HepG2 (cell line): ENCODE measurements at regions not wholly inside any gene's neighbourhood (a gene's known extent, or its start where the extent isn't known, plus 50 kb on each side); places are given as distances from the start of the nearest gene placed in this dataset.

Experiments used
- ATAC-seq: fragments of 200-7000 bp; cut with Tn5 transposase; 3 replicates; pipeline ENCODE4 v1.9.1; 2020; ENCODE audit warnings: mild to moderate bottlenecking, moderate library complexity
- BruUV-seq: library from RNA; stranded (reverse); fragments of 400-500 nt; replicated peaks from 2 replicates; lab custom pipeline; 2021; lab: Mats Ljungman, UMichigan
- CTCF ChIA-PET: fragments of 300-600 bp; formaldehyde crosslinking; extraction: SDS; loops from one replicate; lab custom pipeline; 2021; ENCODE audit warnings: low total read pairs, inconsistent platforms, low intra/inter-chr PET ratio; lab: Yijun Ruan, JAX
- POLR2A ChIA-PET: fragments of 350-600 bp; sonication (Branson Sonifier 250); formaldehyde crosslinking; loops from one replicate; lab custom pipeline; 2020; ENCODE audit warnings: antibody characterized with exemption, inconsistent platforms; lab: Yijun Ruan, JAX
- DNase-seq: peaks from one replicate; pipeline ENCODE4 v3.0.0-alpha.2; 2015; ENCODE audit warnings: low spot score
- FAIRE-seq: peaks from 3 replicates; lab custom pipeline; 2011; peaks lifted over from hg19 to GRCh38; lab: Jason Lieb, UNC
- H2AFZ ChIP-seq: one replicate; pipeline ENCODE4 v1.6.1; 2011; ENCODE audit warnings: low read length, inconsistent platforms
- H3K27ac ChIP-seq: fragments of 300-600 bp; 3 replicates; pipeline ENCODE4 v1.8.0; 2011; ENCODE audit warnings: mixed run types, mild to moderate bottlenecking, mixed read lengths, low read length, inconsistent platforms; ENCODE audit not compliant: insufficient read depth; ENCODE audit errors: extremely low read length
- H3K27me3 ChIP-seq, 2 experiments: fragments of 200-600 bp in 1 of 2; 2 replicates in 1 of 2; 3 replicates in 1 of 2; pipeline versions ENCODE4 v1.6.0 to v1.8.0; 2011; ENCODE audit warnings: low read length in 2 of 2, mild to moderate bottlenecking in 2 of 2, moderate library complexity in 2 of 2, inconsistent platforms in 1 of 2; ENCODE audit not compliant: insufficient read depth in 2 of 2, control insufficient read depth in 1 of 2
- H3K36me3 ChIP-seq, 2 experiments: fragments of 200-600 bp in 1 of 2; replicated peaks in 1 of 2; 2 replicates in 1 of 2; 3 replicates in 1 of 2; pipeline versions ENCODE4 v1.5.1 to v1.8.0; 2011; ENCODE audit warnings: low read length in 2 of 2, inconsistent platforms in 1 of 2; ENCODE audit not compliant: insufficient read depth in 2 of 2, control insufficient read depth in 1 of 2
- H3K4me1 ChIP-seq: 2 replicates; pipeline ENCODE4 v1.5.1; 2012; ENCODE audit warnings: low read length, inconsistent platforms; ENCODE audit not compliant: insufficient read depth
- H3K4me2 ChIP-seq: 2 replicates; pipeline ENCODE4 v1.6.0; 2011; ENCODE audit warnings: low read depth, low read length, inconsistent platforms
- H3K4me3 ChIP-seq, 3 experiments: fragments of 200-600 bp in 1 of 3; sonication (generic), shearing (Covaris generic) in 1 of 3; replicated peaks in 1 of 3; 2 replicates each; pipeline ENCODE4 v1.5.1; 2011 to 2016; ENCODE audit warnings: low read length in 3 of 3, inconsistent platforms in 2 of 3, low read depth in 2 of 3, mild to moderate bottlenecking in 2 of 3, control low read depth in 1 of 3, mixed read lengths in 1 of 3; ENCODE audit not compliant: insufficient read depth in 1 of 3
- H3K79me2 ChIP-seq: one replicate; pipeline ENCODE4 v1.6.1; 2011; ENCODE audit warnings: low read length, inconsistent platforms; ENCODE audit not compliant: insufficient read depth
- H3K9ac ChIP-seq: 2 replicates; pipeline ENCODE4 v1.6.0; 2011; ENCODE audit warnings: mild to moderate bottlenecking, low read depth, low read length, inconsistent platforms; ENCODE audit not compliant: insufficient read depth
- H3K9me3 ChIP-seq: 2 replicates; pipeline ENCODE4 v1.5.1; 2012; ENCODE audit warnings: mild to moderate bottlenecking, low read length
- H4K20me1 ChIP-seq: 2 replicates; pipeline ENCODE4 v1.6.0; 2011; ENCODE audit warnings: inconsistent platforms, mild to moderate bottlenecking, low read length, moderate library complexity; ENCODE audit not compliant: insufficient read depth
- BORCS8-MEF2B ChIP-seq: sonication (generic); formaldehyde crosslinking; IDR thresholded peaks from 2 replicates; pipeline ENCODE4 v1.8.0; 2022; ENCODE audit warnings: mild to moderate bottlenecking, missing genetic modification reagents
- MTF1 ChIP-seq: sonication (generic); formaldehyde crosslinking; IDR thresholded peaks from 2 replicates; pipeline ENCODE4 v1.5.0; 2020; ENCODE audit warnings: missing genetic modification reagents
- SMAD3 ChIP-seq: sonication (generic); formaldehyde crosslinking; IDR thresholded peaks from 2 replicates; pipeline ENCODE4 v1.4.0; 2020; ENCODE audit warnings: missing genetic modification reagents
- ZNF562 ChIP-seq: sonication (generic); formaldehyde crosslinking; IDR thresholded peaks from 2 replicates; pipeline ENCODE4 v1.8.0; 2022; ENCODE audit warnings: missing genetic modification reagents, borderline replicate concordance
- ZNF768 ChIP-seq: sonication (generic); formaldehyde crosslinking; IDR thresholded peaks from 2 replicates; pipeline ENCODE4 v1.4.0; 2020; ENCODE audit warnings: missing genetic modification reagents
- ZNF772 ChIP-seq: sonication (generic); formaldehyde crosslinking; IDR thresholded peaks from 2 replicates; pipeline ENCODE4 v1.5.0; 2020; ENCODE audit warnings: mild to moderate bottlenecking, missing genetic modification reagents
- WGBS: methylation state at CpG from one replicate; pipeline ENCODE4 v1.1.6; 2017; ENCODE audit warnings: low lambda C conversion rate; 5-methylcytosine and 5-hydroxymethylcytosine counted together
- in situ Hi-C: cut with HindIII; loops from 2 replicates; pipeline ENCODE4 v1.10.0; 2017; ENCODE audit warnings: low pct_unique_long_range_greater_than_20kb; ENCODE audit not compliant: extremely low pct_ligation_motif_present
- intact Hi-C: fragments of 100-400 bp; cut with micrococcal nuclease; formaldehyde crosslinking; loops from one replicate; pipeline ENCODE4 v1.10.0; 2022; ENCODE audit not compliant: unreplicated experiment
- TF ChIP-seq, protein P1 (sequence below): sonication (generic); formaldehyde crosslinking; IDR thresholded peaks from 2 replicates; pipeline ENCODE4 v1.8.1; 2023; ENCODE audit warnings: mild to moderate bottlenecking, missing genetic modification reagents
- TF ChIP-seq, protein P2 (sequence below): sonication (generic); formaldehyde crosslinking; IDR thresholded peaks from 2 replicates; pipeline ENCODE4 v1.9.0; 2021; ENCODE audit warnings: missing genetic modification reagents, borderline replicate concordance
- TF ChIP-seq, protein P3 (sequence below): sonication (generic); formaldehyde crosslinking; IDR thresholded peaks from 2 replicates; pipeline ENCODE4 v1.5.1; 2020; ENCODE audit warnings: missing genetic modification reagents, mild to moderate bottlenecking, borderline replicate concordance

DNA sequence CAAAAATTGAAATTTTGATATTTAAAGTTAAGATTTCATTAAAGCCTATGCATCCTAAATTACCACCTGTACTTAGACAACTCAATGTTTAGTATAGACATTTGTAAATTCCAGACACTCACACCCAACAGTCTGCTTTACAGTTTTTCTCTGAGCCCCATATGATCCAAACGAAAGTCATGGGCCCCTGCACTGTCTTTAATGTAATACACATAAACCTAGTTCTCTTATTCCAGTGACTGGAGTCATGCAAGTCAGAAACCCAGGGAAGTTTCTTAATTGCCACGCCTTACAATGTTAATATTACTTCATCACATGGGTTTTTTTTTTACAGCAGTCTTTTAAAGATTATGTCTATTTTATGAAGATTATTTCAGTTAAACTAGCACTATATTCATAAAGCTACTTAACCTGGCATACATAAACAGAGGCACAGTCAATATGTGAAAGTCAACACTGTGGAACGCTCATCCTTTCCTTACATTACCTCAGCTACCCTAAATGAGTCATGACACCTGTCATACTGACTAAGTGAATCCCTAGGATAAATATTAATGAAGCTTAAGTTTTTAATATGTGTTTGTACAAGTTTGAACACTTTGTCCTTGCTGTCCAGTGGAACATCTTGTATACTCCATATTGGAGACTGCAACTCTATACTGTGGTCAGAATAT is 67.7 kb upstream of the H2AZ1 start:
- ChIA-PET CTCF (no interaction called here), POLR2A (no interaction called here)
- DNase-seq, result no peak
- Histone ChIP-seq H3K9ac (no peak overlapping the region), H3K4me3 (no peak overlapping the region), H3K4me1 (no peaks in the 10 kb centered on the region), H3K27ac (no peak overlapping the region), H3K9me3 (no peaks in the 10 kb centered on the region), H2AFZ (no peak overlapping the region), H3K27me3 (no peaks in the 10 kb centered on the region; a peak in 1 of 5 replicates), H3K36me3 (no peaks in the 10 kb centered on the region), H3K79me2 (no peaks in the 10 kb centered on the region), H3K4me2 (no peak overlapping the region), H4K20me1 (no peaks in the 10 kb centered on the region)
- ATAC-seq, result no peak
- WGBS, result 0% methylated on average over 3 of the region's 3 CpGs
- intact Hi-C loops, result no loop called here
- in situ Hi-C loops, result no loop called here
- FAIRE-seq, result no peak
- TF ChIP-seq, protein P1, sequence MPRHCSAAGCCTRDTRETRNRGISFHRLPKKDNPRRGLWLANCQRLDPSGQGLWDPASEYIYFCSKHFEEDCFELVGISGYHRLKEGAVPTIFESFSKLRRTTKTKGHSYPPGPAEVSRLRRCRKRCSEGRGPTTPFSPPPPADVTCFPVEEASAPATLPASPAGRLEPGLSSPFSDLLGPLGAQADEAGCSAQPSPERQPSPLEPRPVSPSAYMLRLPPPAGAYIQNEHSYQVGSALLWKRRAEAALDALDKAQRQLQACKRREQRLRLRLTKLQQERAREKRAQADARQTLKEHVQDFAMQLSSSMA (CRISPR knock-in tag), result no peak
- TF ChIP-seq ZNF772 (CRISPR knock-in tag) (no peak), ZNF768 (no peak), SMAD3 (CRISPR knock-in tag) (no peak)
- BruUV-seq, result no TSS peak

DNA sequence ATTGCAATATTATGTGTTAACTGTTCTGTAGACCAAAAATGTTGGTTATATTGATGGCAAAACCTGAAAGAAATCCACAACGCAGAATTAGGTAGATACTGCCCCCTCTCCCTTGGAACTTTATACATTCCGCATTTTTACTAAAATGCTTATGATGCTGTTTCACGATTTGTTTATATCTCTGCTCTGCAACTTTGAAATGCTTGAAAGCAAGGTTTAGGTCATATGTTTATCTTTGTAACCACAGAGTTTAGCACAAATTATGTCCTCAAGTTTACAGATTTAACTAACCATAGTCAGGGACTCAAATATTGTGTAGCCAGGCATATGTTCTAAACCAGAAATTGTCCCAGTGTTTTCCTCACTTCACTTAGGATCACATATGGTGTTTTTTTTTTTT is 66.1 kb upstream of the H2AZ1 start:
- ChIA-PET POLR2A (no interaction called here), CTCF (no interaction called here)
- Histone ChIP-seq H3K27me3 (no peaks in the 10 kb centered on the region; a peak in 1 of 5 replicates), H4K20me1 (no peaks in the 10 kb centered on the region), H3K9ac (no peak overlapping the region), H3K9me3 (no peaks in the 10 kb centered on the region), H3K4me3 (no peak overlapping the region), H3K36me3 (no peaks in the 10 kb centered on the region), H3K4me2 (no peak overlapping the region), H3K27ac (no peak overlapping the region), H3K4me1 (no peaks in the 10 kb centered on the region), H2AFZ (peak overlapping the region; percentile 5), H3K79me2 (no peaks in the 10 kb centered on the region)
- FAIRE-seq (no peak), DNase-seq (no peak), ATAC-seq (no peak)
- WGBS, result 11% methylated on average over 3 of the region's 3 CpGs
- no TSS peak for BruUV-seq
- in situ Hi-C loops (no loop called here), intact Hi-C loops (no loop called here)
- TF ChIP-seq MTF1 (CRISPR knock-in tag), result no peak
- TF ChIP-seq, protein P2, sequence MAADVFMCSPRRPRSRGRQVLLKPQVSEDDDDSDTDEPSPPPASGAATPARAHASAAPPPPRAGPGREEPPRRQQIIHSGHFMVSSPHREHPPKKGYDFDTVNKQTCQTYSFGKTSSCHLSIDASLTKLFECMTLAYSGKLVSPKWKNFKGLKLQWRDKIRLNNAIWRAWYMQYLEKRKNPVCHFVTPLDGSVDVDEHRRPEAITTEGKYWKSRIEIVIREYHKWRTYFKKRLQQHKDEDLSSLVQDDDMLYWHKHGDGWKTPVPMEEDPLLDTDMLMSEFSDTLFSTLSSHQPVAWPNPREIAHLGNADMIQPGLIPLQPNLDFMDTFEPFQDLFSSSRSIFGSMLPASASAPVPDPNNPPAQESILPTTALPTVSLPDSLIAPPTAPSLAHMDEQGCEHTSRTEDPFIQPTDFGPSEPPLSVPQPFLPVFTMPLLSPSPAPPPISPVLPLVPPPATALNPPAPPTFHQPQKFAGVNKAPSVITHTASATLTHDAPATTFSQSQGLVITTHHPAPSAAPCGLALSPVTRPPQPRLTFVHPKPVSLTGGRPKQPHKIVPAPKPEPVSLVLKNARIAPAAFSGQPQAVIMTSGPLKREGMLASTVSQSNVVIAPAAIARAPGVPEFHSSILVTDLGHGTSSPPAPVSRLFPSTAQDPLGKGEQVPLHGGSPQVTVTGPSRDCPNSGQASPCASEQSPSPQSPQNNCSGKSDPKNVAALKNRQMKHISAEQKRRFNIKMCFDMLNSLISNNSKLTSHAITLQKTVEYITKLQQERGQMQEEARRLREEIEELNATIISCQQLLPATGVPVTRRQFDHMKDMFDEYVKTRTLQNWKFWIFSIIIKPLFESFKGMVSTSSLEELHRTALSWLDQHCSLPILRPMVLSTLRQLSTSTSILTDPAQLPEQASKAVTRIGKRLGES (CRISPR knock-in tag), result no peak
- no peak for TF ChIP-seq ZNF562 (CRISPR knock-in tag)
- TF ChIP-seq, protein P3, sequence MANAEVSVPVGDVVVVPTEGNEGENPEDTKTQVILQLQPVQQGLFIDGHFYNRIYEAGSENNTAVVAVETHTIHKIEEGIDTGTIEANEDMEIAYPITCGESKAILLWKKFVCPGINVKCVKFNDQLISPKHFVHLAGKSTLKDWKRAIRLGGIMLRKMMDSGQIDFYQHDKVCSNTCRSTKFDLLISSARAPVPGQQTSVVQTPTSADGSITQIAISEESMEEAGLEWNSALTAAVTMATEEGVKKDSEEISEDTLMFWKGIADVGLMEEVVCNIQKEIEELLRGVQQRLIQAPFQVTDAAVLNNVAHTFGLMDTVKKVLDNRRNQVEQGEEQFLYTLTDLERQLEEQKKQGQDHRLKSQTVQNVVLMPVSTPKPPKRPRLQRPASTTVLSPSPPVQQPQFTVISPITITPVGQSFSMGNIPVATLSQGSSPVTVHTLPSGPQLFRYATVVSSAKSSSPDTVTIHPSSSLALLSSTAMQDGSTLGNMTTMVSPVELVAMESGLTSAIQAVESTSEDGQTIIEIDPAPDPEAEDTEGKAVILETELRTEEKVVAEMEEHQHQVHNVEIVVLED (CRISPR knock-in tag), result no peak
- no peak for TF ChIP-seq BORCS8-MEF2B (CRISPR knock-in tag)
